ENCODE measurements at regions not wholly inside any gene's neighbourhood (a gene's known extent, or its start where the extent isn't known, plus 50 kb on each side); places are given as distances from the start of the nearest gene placed in this dataset.

GRCh38 chr2:133773854-133774653 is 205.8 kb upstream of the NCKAP5 start:
- no peak for DNase-seq

- no peak for DNase-seq
Measured at GRCh38 chr2:133774654-133775015, 206.4 kb upstream of the NCKAP5 start.

- DNase-seq: no peak
Measured at GRCh38 chr2:133776936-133777573, 208.8 kb upstream of the NCKAP5 start.

- DNase-seq: no peak
Measured at GRCh38 chr2:133777574-133777960, 209.3 kb upstream of the NCKAP5 start.

- DNase-seq: peak; percentile 4
Measured at GRCh38 chr2:133780099-133780996, 212.1 kb upstream of the NCKAP5 start.

GRCh38 chr2:133780997-133781513 is 212.8 kb upstream of the NCKAP5 start:
- no peak for DNase-seq

GRCh38 chr2:133787207-133787606 is 218.9 kb upstream of the NCKAP5 start:
- DNase-seq: no peak

- DNase-seq: no peak
Measured at GRCh38 chr2:133787651-133788050, 219.4 kb upstream of the NCKAP5 start.

- DNase-seq: no peak
Measured at GRCh38 chr2:133788386-133788785, 220.1 kb upstream of the NCKAP5 start.

- DNase-seq: no peak
Measured at GRCh38 chr2:133789743-133790142, 221.5 kb upstream of the NCKAP5 start.

- DNase-seq: no peak
Measured at GRCh38 chr2:133790711-133791110, 222.4 kb upstream of the NCKAP5 start.

- no peak for DNase-seq
Measured at GRCh38 chr2:133791191-133791590, 222.9 kb upstream of the NCKAP5 start.

- DNase-seq: no peak
Measured at GRCh38 chr2:133792223-133792622, 224.0 kb upstream of the NCKAP5 start.

GRCh38 chr2:133794114-133794513 is 225.9 kb upstream of the NCKAP5 start:
- DNase-seq: no peak

GRCh38 chr2:133801946-133802345 is 233.7 kb upstream of the NCKAP5 start:
- no peak for DNase-seq

- no peak for DNase-seq
Measured at GRCh38 chr2:133802409-133803039, 234.3 kb upstream of the NCKAP5 start.

GRCh38 chr2:133806564-133806963 is 238.3 kb upstream of the NCKAP5 start:
- no peak for DNase-seq

- no peak for DNase-seq
Measured at GRCh38 chr2:133809485-133809884, 241.2 kb upstream of the NCKAP5 start.

- DNase-seq: no peak
Measured at GRCh38 chr2:133810559-133810958, 242.3 kb upstream of the NCKAP5 start.

GRCh38 chr2:133811409-133812125 is 243.3 kb upstream of the NCKAP5 start:
- DNase-seq: no peak

GRCh38 chr2:133812826-133813617 is 244.8 kb upstream of the NCKAP5 start:
- no peak for DNase-seq
